ENCODE measurements at regions not wholly inside any gene's neighbourhood (a gene's known extent, or its start where the extent isn't known, plus 50 kb on each side); places are given as distances from the start of the nearest gene placed in this dataset.

DNA sequence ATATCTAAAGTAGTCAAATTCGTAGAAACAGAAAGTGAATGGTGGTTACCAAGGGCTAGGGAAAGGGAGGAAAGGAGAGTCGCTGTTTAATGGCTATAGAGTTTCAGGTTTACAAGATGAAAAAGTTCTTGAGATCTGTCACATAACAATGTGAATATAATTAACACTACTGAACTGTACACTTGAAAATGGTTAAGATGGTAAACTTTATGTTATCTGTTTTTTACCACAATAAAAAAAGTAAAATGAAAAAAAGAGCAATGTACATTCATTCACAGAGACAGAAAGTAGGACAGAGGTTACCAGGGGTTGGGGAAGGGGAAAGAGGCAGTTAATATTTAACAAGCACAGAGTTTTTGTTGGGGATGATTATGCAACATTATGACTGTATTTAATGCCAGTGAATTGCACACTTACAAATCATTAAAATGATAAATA is 53.3 kb upstream of the SEC16B start:
- RAD21 ChIA-PET (ENCODE audit: low non-redundant PET in 1 of 2, low total read pairs in 2 of 2, uncharacterized antibody in 2 of 2, unreplicated experiment in 2 of 2), result no interaction called here
- Histone ChIP-seq H3K36me3 (ENCODE audit: control insufficient read depth in 1 of 2, insufficient read depth in 2 of 2, low read length in 2 of 2) (no peaks in the 10 kb centered on the region), H3K9ac (ENCODE audit: low read length) (no peak overlapping the region), H3K4me2 (ENCODE audit: low read length) (no peak overlapping the region), H3K9me3 (ENCODE audit: control insufficient read depth in 1 of 2, insufficient read depth in 1 of 2, low read depth in 1 of 2, low read length in 2 of 2) (no peaks in the 10 kb centered on the region), H4K20me1 (ENCODE audit: insufficient read depth) (no peaks in the 10 kb centered on the region), H3K27me3 (ENCODE audit: insufficient read depth, low read length) (no peaks in the 10 kb centered on the region), H3K27ac (ENCODE audit: low read depth, low read length) (no peak overlapping the region), H3K4me3 (replicated peaks in 1 of 2; ENCODE audit: low read depth in 1 of 2, low read length in 2 of 2) (no peak overlapping the region), H3K79me2 (ENCODE audit: insufficient read depth, low read length) (no peaks in the 10 kb centered on the region), H3K4me1 (ENCODE audit: control insufficient read depth in 1 of 2, insufficient read depth in 2 of 2, low read length in 2 of 2) (no peaks in the 10 kb centered on the region), H2AFZ (ENCODE audit: low read depth, low read length, poor library complexity, severe bottlenecking) (no peak overlapping the region), H3K9me2 (ENCODE audit: insufficient read depth) (no peaks in the 10 kb centered on the region)
- TF ChIP-seq FOSL1 (IDR thresholded peaks at IDR 0.05; ENCODE audit: low read depth) (no peak), JUND (IDR thresholded peaks at IDR 0.05) (no peak), TCF7L2 (IDR thresholded peaks at IDR 0.05; ENCODE audit: borderline replicate concordance, extremely low read depth, insufficient read depth, insufficient read length) (no peak), RAD21 (IDR thresholded peaks at IDR 0.05; ENCODE audit: low read depth) (no peak), EZH2 (IDR thresholded peaks at IDR 0.05) (no peak), ZFX (IDR thresholded peaks at IDR 0.05) (no peak), CEBPB (IDR thresholded peaks at IDR 0.05; ENCODE audit: low read depth) (no peak), YY1 (IDR thresholded peaks at IDR 0.05; ENCODE audit: extremely low read depth, insufficient replicate concordance, low read depth, low read length) (no peak), SP1 (IDR thresholded peaks at IDR 0.05; ENCODE audit: low read depth) (no peak), EGR1 (IDR thresholded peaks at IDR 0.05; ENCODE audit: low read depth) (no peak), CTCF (IDR thresholded peaks at IDR 0.05 in 2 of 3, conservative IDR thresholded peaks at IDR 0.05 in 1 of 3; ENCODE audit: borderline replicate concordance in 1 of 3, insufficient read depth in 1 of 3, low read depth in 2 of 3, low read length in 2 of 3) (no peak), POLR2A (IDR thresholded peaks at IDR 0.05; ENCODE audit: borderline replicate concordance, extremely low read depth, insufficient read depth, insufficient read length) (no peak), POLR2AphosphoS5 (IDR thresholded peaks at IDR 0.05; ENCODE audit: low read depth, low read length) (no peak), ZNF274 (IDR thresholded peaks at IDR 0.05; ENCODE audit: low read depth, low read length) (no peak), ELF1 (IDR thresholded peaks at IDR 0.05; ENCODE audit: borderline replicate concordance, low read depth) (no peak)
- TF ChIP-seq, protein P1, sequence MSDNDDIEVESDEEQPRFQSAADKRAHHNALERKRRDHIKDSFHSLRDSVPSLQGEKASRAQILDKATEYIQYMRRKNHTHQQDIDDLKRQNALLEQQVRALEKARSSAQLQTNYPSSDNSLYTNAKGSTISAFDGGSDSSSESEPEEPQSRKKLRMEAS (IDR thresholded peaks at IDR 0.05), result no peak
- TF ChIP-seq, protein P2, sequence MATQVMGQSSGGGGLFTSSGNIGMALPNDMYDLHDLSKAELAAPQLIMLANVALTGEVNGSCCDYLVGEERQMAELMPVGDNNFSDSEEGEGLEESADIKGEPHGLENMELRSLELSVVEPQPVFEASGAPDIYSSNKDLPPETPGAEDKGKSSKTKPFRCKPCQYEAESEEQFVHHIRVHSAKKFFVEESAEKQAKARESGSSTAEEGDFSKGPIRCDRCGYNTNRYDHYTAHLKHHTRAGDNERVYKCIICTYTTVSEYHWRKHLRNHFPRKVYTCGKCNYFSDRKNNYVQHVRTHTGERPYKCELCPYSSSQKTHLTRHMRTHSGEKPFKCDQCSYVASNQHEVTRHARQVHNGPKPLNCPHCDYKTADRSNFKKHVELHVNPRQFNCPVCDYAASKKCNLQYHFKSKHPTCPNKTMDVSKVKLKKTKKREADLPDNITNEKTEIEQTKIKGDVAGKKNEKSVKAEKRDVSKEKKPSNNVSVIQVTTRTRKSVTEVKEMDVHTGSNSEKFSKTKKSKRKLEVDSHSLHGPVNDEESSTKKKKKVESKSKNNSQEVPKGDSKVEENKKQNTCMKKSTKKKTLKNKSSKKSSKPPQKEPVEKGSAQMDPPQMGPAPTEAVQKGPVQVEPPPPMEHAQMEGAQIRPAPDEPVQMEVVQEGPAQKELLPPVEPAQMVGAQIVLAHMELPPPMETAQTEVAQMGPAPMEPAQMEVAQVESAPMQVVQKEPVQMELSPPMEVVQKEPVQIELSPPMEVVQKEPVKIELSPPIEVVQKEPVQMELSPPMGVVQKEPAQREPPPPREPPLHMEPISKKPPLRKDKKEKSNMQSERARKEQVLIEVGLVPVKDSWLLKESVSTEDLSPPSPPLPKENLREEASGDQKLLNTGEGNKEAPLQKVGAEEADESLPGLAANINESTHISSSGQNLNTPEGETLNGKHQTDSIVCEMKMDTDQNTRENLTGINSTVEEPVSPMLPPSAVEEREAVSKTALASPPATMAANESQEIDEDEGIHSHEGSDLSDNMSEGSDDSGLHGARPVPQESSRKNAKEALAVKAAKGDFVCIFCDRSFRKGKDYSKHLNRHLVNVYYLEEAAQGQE (IDR thresholded peaks at IDR 0.05; ENCODE audit: low read depth), result no peak
- TF ChIP-seq, protein P3, sequence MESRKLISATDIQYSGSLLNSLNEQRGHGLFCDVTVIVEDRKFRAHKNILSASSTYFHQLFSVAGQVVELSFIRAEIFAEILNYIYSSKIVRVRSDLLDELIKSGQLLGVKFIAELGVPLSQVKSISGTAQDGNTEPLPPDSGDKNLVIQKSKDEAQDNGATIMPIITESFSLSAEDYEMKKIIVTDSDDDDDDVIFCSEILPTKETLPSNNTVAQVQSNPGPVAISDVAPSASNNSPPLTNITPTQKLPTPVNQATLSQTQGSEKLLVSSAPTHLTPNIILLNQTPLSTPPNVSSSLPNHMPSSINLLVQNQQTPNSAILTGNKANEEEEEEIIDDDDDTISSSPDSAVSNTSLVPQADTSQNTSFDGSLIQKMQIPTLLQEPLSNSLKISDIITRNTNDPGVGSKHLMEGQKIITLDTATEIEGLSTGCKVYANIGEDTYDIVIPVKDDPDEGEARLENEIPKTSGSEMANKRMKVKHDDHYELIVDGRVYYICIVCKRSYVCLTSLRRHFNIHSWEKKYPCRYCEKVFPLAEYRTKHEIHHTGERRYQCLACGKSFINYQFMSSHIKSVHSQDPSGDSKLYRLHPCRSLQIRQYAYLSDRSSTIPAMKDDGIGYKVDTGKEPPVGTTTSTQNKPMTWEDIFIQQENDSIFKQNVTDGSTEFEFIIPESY (IDR thresholded peaks at IDR 0.05; ENCODE audit: extremely low read depth, insufficient replicate concordance, low read length), result no peak
- BruUV-seq (replicated peaks), result no TSS peak
- CTCF ChIA-PET, result no interaction called here
- intact Hi-C loops (cut with micrococcal nuclease), result no loop called here
- DNase-seq (ENCODE audit: low read depth, low spot score) (no peak), ATAC-seq (no peak)
- POLR2A ChIA-PET, result no interaction called here
